C4-2B (cell line): ENCODE measurements at regions not wholly inside any gene's neighbourhood (a gene's known extent, or its start where the extent isn't known, plus 50 kb on each side); places are given as distances from the start of the nearest gene placed in this dataset.

ENCODE experiments used
- H3K27ac ChIP-seq: fragments of 450-650 bp; 2 replicates; pipeline ENCODE4 v1.5.1; 2017
- ZFX ChIP-seq: fragments of 450-650 bp; IDR thresholded peaks from 2 replicates; pipeline ENCODE4 v1.6.1; 2017
- TF ChIP-seq, protein P1 (sequence below): fragments of 450-650 bp; conservative IDR thresholded peaks from 2 replicates; pipeline ENCODE4 v1.5.1; 2017; ENCODE audit warnings: mild to moderate bottlenecking

DNA sequence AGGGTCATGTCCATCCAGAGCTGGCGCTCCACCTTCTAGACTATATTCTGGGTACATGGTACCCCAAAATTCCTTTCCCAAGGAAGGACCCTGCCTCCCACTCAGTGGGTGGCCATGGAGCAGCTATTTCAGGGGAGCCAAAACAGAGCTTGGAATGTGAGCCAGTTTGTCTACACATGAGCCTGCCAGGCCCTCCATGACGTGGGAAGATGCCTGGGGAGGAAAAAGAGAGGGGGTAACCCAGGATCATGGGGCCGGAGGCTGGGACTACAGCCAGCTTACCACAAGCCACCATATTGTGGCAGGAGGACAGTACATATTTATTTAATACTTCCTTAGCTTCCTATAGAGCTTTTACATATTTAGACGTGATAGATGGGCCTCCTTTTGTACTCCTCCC is 414.7 kb upstream of the TNP1 start:
- no peak overlapping the region for H3K27ac ChIP-seq
- TF ChIP-seq, protein P1, sequence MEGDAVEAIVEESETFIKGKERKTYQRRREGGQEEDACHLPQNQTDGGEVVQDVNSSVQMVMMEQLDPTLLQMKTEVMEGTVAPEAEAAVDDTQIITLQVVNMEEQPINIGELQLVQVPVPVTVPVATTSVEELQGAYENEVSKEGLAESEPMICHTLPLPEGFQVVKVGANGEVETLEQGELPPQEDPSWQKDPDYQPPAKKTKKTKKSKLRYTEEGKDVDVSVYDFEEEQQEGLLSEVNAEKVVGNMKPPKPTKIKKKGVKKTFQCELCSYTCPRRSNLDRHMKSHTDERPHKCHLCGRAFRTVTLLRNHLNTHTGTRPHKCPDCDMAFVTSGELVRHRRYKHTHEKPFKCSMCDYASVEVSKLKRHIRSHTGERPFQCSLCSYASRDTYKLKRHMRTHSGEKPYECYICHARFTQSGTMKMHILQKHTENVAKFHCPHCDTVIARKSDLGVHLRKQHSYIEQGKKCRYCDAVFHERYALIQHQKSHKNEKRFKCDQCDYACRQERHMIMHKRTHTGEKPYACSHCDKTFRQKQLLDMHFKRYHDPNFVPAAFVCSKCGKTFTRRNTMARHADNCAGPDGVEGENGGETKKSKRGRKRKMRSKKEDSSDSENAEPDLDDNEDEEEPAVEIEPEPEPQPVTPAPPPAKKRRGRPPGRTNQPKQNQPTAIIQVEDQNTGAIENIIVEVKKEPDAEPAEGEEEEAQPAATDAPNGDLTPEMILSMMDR, result no peak
- TF ChIP-seq ZFX, result no peak

DNA sequence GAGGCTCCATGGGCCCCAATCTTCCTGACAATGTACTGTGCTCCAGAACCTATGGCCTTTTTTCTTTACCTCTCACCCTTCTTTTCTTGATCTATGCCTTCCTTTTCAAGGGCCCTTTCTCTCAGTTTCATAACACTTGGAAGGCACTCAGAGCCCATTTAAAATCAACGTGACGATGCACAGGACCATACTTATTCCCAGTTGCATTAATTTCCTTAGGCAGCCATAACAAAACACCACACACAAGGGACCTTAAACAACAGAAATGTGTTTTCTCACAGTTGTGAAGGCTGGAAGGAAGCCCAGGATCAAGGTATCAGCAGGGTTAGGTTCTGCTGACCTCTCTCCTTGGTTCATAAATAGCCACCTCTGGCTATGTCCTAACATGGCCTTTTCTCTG is 414.0 kb upstream of the TNP1 start:
- no peak overlapping the region for H3K27ac ChIP-seq
- TF ChIP-seq, protein P1, result no peak
- TF ChIP-seq ZFX, result no peak

DNA sequence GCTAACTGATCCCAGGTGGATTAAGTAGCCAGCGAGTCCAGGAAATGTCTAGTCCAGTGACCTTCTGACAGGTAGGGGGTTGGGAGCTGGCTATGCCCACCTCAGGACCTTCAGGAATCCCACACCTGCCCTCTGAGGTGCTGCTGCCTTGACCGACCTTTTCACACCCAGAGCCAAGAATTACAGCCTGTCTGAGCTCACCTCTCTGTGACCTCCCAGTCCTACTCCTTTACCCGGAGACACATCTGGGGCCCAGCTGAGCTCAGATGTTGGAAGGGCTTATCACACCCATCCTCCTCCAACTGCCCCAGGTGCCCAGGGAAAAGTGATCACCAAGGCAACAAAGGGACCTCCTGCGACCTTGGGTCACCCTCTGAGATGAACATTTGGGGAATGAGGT is 413.3 kb upstream of the TNP1 start:
- H3K27ac ChIP-seq, result no peak overlapping the region
- TF ChIP-seq, protein P1, result no peak
- no peak for TF ChIP-seq ZFX

DNA sequence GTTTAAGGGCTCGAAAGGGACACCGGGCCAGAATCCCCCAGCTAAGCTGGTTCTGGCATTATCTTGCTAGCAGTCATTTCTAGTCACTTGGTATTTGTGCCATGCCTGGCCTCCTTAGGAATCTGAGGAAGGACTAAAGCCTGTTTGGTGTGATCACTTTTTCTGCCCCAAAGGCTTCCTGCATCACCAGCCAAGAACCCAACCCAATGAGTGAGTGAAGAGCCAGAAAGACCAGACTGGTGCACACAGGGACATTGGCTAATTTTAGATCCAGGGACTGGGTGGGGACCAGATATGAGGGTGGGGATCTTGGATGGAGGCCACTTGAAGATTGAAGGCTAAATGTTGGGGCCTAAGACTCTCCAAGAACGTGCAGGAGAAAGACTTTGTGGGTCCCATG is 411.9 kb upstream of the TNP1 start:
- H3K27ac ChIP-seq, result no peak overlapping the region
- TF ChIP-seq, protein P1, result no peak
- no peak for TF ChIP-seq ZFX

DNA sequence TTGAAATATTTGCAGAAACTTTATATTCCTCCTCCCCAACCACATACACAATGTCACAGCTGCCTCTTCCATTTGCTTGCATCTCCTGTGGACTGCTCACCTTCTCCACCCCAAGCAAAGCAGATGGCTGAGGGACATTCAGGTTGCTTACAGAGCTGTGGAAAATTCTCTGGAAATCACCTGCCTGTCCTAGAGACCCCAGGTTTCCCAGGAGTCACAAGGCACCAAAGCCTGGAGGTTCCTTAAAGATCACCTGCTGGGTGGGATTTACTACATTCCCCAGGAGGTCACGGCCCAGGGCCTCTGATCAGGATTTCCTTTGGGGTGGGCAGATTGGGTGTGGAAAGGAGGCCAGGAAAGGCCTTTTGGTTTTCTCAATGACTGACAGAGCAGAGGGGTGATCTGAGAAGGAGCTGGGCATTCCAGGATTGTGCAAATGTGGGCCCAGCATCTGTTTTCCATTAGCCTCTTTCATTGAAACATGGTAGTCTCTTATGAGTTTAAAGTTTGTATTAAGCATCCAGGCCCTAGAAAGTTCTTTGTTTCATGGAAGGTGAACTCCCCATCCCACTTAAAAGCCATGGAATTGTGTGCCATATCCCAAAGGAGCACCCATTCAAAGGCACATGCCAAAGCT is 410.7 kb upstream of the TNP1 start:
- H3K27ac ChIP-seq, result no peak overlapping the region
- no peak for TF ChIP-seq ZFX
- TF ChIP-seq, protein P1, result no peak

DNA sequence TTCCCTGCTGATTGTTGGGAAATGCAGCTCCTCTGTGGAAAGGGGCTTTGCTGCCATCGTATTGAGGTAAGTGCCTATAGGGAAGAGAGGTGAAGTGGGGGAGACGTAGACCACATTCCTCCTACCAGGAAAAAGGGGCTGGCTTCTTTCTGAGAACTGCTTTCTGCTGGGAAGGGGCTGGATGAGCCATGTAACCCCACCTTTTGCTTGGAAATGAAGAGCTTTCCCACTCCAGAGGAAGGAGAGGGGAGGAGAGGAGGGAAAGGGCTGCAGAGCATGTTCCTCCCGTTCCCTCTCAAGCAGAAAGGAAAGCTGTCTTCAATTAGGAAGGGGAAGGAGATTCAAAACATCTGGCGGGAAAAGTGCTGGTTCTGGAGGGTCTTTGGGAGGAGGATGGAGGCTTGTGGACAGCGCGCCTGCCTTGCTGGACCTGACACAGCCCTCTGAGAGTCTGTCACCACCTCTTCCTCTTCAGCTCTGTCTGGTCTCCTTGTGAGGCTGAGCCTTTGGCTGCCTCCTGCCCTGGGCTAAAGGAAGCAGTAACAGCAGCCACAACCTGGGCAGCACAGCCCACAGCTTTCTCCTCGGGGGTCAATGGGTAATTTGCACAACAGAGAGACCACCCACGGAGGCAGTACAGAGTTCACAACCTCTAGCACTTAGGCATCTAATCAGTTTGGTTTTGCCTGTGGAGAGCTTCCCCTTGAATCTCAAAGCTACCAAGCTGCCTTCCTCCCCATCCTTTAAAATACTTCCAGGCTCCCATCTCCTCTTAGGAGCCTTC is 410.0 kb upstream of the TNP1 start:
- no peak for TF ChIP-seq ZFX
- TF ChIP-seq, protein P1, result no peak
- no peak overlapping the region for H3K27ac ChIP-seq

DNA sequence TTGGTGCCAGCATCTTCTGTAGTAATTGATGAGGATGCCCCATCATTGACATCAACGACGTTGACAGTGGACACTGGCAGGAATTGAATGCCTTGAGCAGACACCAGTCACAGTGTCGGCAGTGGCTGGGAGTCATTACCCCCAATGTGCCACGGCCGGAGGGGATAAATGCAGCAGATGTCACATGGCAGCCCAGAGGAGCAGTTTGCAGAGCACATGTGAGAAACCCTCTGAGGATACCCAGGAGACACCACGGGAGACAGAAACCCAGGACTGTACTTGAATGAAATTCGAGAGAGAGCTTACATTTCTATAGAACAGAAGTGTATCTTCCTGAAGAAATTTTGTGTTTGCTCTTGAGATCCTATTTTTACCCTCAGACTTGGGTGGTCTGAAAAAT is 409.1 kb upstream of the TNP1 start:
- no peak overlapping the region for H3K27ac ChIP-seq
- TF ChIP-seq, protein P1, result no peak
